AG04449 (cell line): ENCODE measurements at regions not wholly inside any gene's neighbourhood (a gene's known extent, or its start where the extent isn't known, plus 50 kb on each side); places are given as distances from the start of the nearest gene placed in this dataset.

Experiments used
- CTCF ChIA-PET: fragments of 350-600 bp; formaldehyde crosslinking; extraction: SDS; loops from one replicate; lab custom pipeline; 2021; ENCODE audit warnings: antibody characterized with exemption; lab: Yijun Ruan, JAX
- POLR2A ChIA-PET: fragments of 400-600, 350-600 bp; formaldehyde crosslinking; extraction: SDS; loops from one replicate; lab custom pipeline; 2020; ENCODE audit warnings: antibody characterized with exemption, inconsistent platforms; lab: Yijun Ruan, JAX
- DNase-seq: peaks from one replicate; pipeline ENCODE4 v3.0.0-alpha.2; 2010; ENCODE audit warnings: low read depth, low spot score
- H3K4me3 ChIP-seq: 2 replicates; pipeline ENCODE4 v1.5.1; 2011; ENCODE audit warnings: low read depth, mild to moderate bottlenecking, control low read depth, low read length
- CTCF ChIP-seq: IDR thresholded peaks from one replicate; pipeline ENCODE4 v1.5.1; 2011; ENCODE audit warnings: mild to moderate bottlenecking, moderate library complexity, low read length, control low read depth, inconsistent platforms; ENCODE audit not compliant: insufficient read depth; ENCODE audit errors: missing control alignments

GRCh38 chr14:35969310-35969709 is 143.2 kb downstream of the BRMS1L start:
- ChIA-PET CTCF (interaction anchor here (1.8 kb wide), 1 partner anchor 101 kb away, joined by 4 read pairs; no protein-coding TSS in a partner anchor), POLR2A (no interaction called here)
- no peak for TF ChIP-seq CTCF
- H3K4me3 ChIP-seq: no peak overlapping the region
- no peak for DNase-seq

DNA sequence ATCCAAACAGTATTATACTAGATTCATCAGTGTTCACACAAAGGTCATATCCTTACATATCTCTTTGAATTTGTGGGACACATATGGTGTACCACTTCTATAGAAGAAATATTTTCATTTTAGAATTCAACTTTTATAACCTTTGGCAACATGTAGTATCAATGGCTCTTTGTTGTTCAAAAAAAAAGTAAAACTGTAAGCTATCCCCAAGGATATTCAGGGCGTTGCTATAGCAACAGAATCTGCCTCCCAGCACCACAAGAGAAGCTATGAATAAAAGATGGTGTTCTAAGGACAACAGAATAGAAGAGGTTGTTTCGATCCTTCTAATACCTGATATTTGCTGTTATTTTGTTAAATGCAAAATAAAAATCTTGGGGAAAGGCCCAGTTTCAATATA is 139.3 kb downstream of the BRMS1L start:
- no peak overlapping the region for H3K4me3 ChIP-seq
- TF ChIP-seq CTCF: no peak
- CTCF ChIA-PET: no interaction called here
- POLR2A ChIA-PET: no interaction called here
- DNase-seq: no peak

DNA sequence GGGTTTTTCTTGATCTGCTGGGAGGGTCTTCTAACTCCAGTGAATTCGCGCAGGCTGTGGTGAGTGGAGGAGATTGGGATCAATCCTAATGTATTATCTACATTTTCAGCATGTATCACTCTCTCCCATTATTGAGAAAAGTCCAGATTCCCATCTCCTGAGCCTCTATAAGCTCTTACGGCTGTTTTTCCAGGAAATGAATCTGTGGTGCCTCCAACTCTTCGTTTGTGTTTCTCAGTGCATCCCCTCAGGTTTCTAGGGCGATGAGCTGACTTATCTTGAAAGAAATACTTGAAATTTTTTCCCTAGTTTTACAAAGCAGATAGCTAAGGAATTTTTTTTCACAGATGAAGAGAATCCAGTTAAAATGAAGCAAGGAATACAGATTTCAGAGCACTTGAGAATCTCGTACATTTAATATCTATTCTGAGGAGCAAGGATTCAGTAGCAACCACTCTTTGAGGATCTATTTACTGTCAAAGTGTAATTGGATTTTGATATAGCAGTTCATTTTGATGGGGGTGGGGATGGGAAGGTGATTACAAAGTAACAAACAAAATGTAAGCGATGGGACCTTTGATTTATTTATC is 138.7 kb downstream of the BRMS1L start:
- TF ChIP-seq CTCF: no peak
- DNase-seq: no peak
- H3K4me3 ChIP-seq: no peak overlapping the region
- CTCF ChIA-PET: no interaction called here
- POLR2A ChIA-PET: no interaction called here

DNA sequence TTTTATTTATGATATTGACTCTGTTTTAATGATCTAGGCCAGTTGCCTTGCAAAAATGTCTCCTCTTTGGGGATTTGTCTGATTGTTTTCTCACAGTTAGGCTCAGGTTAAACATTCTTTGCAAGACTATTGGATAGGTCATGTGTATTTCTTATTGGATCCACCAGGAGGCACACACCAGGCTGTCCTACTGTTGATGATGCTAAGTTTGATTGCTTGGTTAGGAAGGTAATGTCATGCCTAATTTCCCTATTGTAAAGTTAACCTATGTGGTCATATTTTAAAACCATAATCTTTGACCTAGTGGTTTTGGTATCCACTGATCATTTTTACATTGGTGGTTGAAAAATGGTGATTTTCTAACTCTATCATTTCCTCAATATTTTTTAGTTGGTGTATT is 137.1 kb downstream of the BRMS1L start:
- no peak for DNase-seq
- ChIA-PET CTCF (no interaction called here), POLR2A (no interaction called here)
- no peak for TF ChIP-seq CTCF
- H3K4me3 ChIP-seq: no peak overlapping the region

DNA sequence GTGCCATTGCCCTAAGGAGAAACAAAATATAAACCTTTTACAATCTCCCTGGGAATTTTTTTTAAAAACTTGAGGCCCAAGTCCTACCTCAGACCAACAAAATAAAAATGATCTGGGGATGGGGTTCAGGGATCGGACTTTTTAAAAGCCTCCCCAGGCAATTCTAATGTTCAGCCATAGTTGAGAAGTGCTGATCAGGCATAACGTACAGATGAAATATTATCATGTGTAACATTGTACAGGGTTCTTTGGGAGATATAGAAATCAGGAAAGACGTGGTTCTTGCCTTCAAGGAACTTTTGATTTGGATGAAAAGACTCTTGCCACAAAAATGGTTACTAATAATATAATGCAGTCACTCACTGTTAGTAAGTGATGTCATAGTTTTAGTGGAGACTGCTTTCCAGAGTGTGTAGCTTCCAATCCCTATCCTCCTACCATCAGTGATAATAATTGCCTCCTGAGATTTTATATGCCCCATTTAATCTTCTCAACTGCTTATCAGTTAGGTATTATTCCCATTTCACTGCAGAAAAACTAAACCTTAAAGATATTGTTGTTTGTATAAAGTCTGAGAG is 135.6 kb downstream of the BRMS1L start:
- TF ChIP-seq CTCF: no peak
- ChIA-PET POLR2A (no interaction called here), CTCF (no interaction called here)
- no peak overlapping the region for H3K4me3 ChIP-seq
- no peak for DNase-seq

DNA sequence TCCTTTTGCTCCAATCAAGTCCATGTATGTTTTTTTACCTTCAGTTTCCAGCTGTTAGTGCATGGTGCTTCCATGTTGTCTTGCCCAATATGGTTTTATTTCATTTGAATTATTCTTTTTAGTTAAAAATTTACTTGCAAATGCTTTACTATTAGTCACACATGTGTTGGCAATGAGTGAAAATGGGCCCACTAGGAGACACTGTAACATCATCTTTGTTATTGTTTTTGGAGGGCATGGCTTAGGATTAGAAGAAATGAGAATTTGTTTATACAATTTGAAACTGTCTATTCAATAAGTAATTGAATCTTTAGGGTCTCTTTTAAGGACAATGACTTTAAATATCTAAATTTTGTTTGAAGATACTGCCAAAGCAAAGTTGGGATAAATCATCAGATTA is 133.7 kb downstream of the BRMS1L start:
- ChIA-PET POLR2A (no interaction called here), CTCF (no interaction called here)
- TF ChIP-seq CTCF: no peak
- DNase-seq: no peak
- no peak overlapping the region for H3K4me3 ChIP-seq
